SK-N-MC (cell line): ENCODE measurements at regions not wholly inside any gene's neighbourhood (a gene's known extent, or its start where the extent isn't known, plus 50 kb on each side); places are given as distances from the start of the nearest gene placed in this dataset.

Experiments used
- EZH2 ChIP-seq: fragments of 200-600 bp; sonication (generic); IDR thresholded peaks from one replicate; pipeline ENCODE4 v1.6.1; 2017; ENCODE audit warnings: antibody characterized with exemption
- FOXP2 ChIP-seq: optimal IDR thresholded peaks from 2 replicates; pipeline ENCODE3; 2011; ENCODE audit warnings: mild to moderate bottlenecking, moderate library complexity; ENCODE audit not compliant: insufficient read depth; ENCODE audit errors: extremely low read length, control extremely low read depth
- POLR2AphosphoS5 ChIP-seq: IDR thresholded peaks from 2 replicates; pipeline ENCODE4 v1.6.1; 2012; ENCODE audit warnings: mild to moderate bottlenecking, low read depth, low read length, borderline replicate concordance

- TF ChIP-seq EZH2 = no peak
- no peak for TF ChIP-seq POLR2AphosphoS5
- no peak for TF ChIP-seq FOXP2
Observed at GRCh38 chr2:133718688-133719201, 150.5 kb upstream of the NCKAP5 start.
